ENCODE measurements at regions not wholly inside any gene's neighbourhood (a gene's known extent, or its start where the extent isn't known, plus 50 kb on each side); places are given as distances from the start of the nearest gene placed in this dataset.

- TF ChIP-seq CTCF (IDR thresholded peaks at IDR 0.05) (no peak), EP300 (IDR thresholded peaks at IDR 0.05) (no peak)
Measured at GRCh38 chr5:114686356-114686755, 324.5 kb downstream of the KCNN2 start.
